ENCODE measurements at regions not wholly inside any gene's neighbourhood (a gene's known extent, or its start where the extent isn't known, plus 50 kb on each side); places are given as distances from the start of the nearest gene placed in this dataset.

DNA sequence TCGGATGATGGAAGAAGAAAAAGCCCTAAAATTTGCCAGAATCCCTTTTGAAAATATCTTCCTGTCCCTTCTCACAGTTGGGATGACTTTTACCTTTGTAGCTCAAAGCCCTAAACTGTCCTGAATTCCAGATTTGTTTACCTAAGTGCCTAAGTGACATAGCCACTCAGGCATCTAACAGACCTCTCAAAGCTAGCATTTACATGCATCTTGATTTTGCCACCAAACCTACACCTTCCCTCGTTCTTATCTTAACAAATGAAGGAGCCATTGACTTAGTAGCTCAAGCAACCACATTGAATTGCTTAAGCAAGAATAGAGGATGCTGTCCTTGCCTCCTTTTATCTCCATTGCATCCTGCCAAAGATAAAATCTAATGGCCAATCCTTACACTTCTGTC, 198.4 kb upstream of the NTM start:
- Mint-ChIP-seq H3K27me3 (ENCODE audit: low read depth, poor library complexity) (peaks cover 11% of the 10 kb centered on the region), H3K36me3 (ENCODE audit: low read depth) (no peaks in the 10 kb centered on the region), H3K4me1 (peaks cover 40% of the 10 kb centered on the region), H3K27ac (no peak overlapping the region), H3K4me3 (no peak overlapping the region), H3K9me3 (peaks cover 16% of the 10 kb centered on the region)
- DNase-seq, result no peak
- TF ChIP-seq, protein P1, sequence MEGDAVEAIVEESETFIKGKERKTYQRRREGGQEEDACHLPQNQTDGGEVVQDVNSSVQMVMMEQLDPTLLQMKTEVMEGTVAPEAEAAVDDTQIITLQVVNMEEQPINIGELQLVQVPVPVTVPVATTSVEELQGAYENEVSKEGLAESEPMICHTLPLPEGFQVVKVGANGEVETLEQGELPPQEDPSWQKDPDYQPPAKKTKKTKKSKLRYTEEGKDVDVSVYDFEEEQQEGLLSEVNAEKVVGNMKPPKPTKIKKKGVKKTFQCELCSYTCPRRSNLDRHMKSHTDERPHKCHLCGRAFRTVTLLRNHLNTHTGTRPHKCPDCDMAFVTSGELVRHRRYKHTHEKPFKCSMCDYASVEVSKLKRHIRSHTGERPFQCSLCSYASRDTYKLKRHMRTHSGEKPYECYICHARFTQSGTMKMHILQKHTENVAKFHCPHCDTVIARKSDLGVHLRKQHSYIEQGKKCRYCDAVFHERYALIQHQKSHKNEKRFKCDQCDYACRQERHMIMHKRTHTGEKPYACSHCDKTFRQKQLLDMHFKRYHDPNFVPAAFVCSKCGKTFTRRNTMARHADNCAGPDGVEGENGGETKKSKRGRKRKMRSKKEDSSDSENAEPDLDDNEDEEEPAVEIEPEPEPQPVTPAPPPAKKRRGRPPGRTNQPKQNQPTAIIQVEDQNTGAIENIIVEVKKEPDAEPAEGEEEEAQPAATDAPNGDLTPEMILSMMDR (IDR thresholded peaks at IDR 0.05), result no peak

DNA sequence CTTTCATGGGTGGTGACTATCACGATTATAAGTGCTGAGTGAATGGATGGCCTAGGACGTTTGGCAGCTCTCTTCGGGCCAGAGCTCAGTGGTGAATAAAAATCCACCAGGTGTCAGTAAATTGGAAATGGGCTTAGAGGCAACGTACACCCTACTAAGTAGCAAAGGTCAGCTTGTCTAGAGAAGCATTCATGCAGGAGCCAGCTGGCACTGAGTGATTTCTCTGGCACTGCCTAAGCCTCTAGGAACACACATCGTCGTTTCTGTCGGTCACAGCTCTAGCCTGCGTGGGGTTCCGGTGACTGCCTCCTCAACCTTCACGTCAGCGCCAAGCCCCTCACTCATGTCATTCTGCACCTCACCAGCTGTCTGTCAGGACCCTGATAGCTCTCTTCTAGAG, 192.4 kb upstream of the NTM start:
- no peak for DNase-seq
- peaks cover 14% of the 10 kb centered on the region for H3K9me3 Mint-ChIP-seq
- H3K27ac Mint-ChIP-seq, result no peak overlapping the region
- no peak overlapping the region for H3K4me3 Mint-ChIP-seq
- TF ChIP-seq, protein P1 (IDR thresholded peaks at IDR 0.05), result no peak
- peaks cover 6% of the 10 kb centered on the region for H3K4me1 Mint-ChIP-seq
- no peaks in the 10 kb centered on the region for H3K36me3 Mint-ChIP-seq (ENCODE audit: low read depth)
- H3K27me3 Mint-ChIP-seq (ENCODE audit: low read depth, poor library complexity), result peaks cover 12% of the 10 kb centered on the region

GRCh38 chr11:131178596-131178995, 191.8 kb upstream of the NTM start:
- Mint-ChIP-seq H3K27ac (no peak overlapping the region), H3K4me3 (no peak overlapping the region), H3K36me3 (ENCODE audit: low read depth) (no peaks in the 10 kb centered on the region), H3K27me3 (ENCODE audit: low read depth, poor library complexity) (peaks cover 12% of the 10 kb centered on the region), H3K4me1 (peaks cover 6% of the 10 kb centered on the region), H3K9me3 (peaks cover 13% of the 10 kb centered on the region)
- no peak for DNase-seq
- TF ChIP-seq, protein P1 (IDR thresholded peaks at IDR 0.05), result no peak

DNA sequence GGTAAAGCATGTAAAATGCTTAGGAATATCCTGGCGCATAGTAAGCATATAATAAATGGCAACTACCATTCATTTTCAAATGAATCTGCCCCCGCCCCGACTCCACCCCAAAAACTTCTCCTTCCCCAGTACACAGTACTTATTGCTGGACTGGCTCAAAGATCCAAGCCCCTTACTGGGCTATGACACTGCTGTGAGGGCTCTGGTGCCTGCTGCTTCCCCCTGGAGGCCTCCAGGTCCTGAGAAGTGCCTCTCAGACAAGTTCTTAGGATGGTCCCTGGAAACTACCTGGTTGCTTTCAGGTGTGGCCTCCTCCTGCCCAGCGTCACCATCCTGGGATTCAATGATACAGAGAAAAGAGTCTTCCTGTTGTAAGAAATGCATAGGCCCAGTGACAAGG, 190.6 kb upstream of the NTM start:
- H3K27ac Mint-ChIP-seq, result no peak overlapping the region
- DNase-seq, result no peak
- H3K36me3 Mint-ChIP-seq (ENCODE audit: low read depth), result no peaks in the 10 kb centered on the region
- peaks cover 12% of the 10 kb centered on the region for H3K27me3 Mint-ChIP-seq (ENCODE audit: low read depth, poor library complexity)
- peaks cover 10% of the 10 kb centered on the region for H3K9me3 Mint-ChIP-seq
- H3K4me3 Mint-ChIP-seq, result no peak overlapping the region
- TF ChIP-seq, protein P1 (IDR thresholded peaks at IDR 0.05), result no peak
- peaks cover 6% of the 10 kb centered on the region for H3K4me1 Mint-ChIP-seq

GRCh38 chr11:131185915-131186314, 184.5 kb upstream of the NTM start:
- Mint-ChIP-seq H3K4me1 (peaks cover 34% of the 10 kb centered on the region), H3K27me3 (ENCODE audit: low read depth, poor library complexity) (peaks cover 18% of the 10 kb centered on the region), H3K36me3 (ENCODE audit: low read depth) (no peaks in the 10 kb centered on the region), H3K9me3 (no peaks in the 10 kb centered on the region), H3K4me3 (no peak overlapping the region), H3K27ac (no peak overlapping the region)
- no peak for DNase-seq
- TF ChIP-seq, protein P1 (IDR thresholded peaks at IDR 0.05), result no peak

- DNase-seq, result peak; percentile 21
Measured at GRCh38 chr11:131186629-131187101, 183.8 kb upstream of the NTM start.

More at GRCh38 chr11:131186629-131187101, 183.8 kb upstream of the NTM start:
- Mint-ChIP-seq H3K4me3 (peak overlapping the region; percentile 5), H3K9me3 (no peaks in the 10 kb centered on the region), H3K4me1 (peaks cover 34% of the 10 kb centered on the region), H3K27me3 (ENCODE audit: low read depth, poor library complexity) (peaks cover 12% of the 10 kb centered on the region), H3K27ac (no peak overlapping the region), H3K36me3 (ENCODE audit: low read depth) (no peaks in the 10 kb centered on the region)
- TF ChIP-seq, protein P1 (IDR thresholded peaks at IDR 0.05), result no peak
